Peyer's patch (tissue), 4 donors: ENCODE measurements at regions not wholly inside any gene's neighbourhood (a gene's known extent, or its start where the extent isn't known, plus 50 kb on each side); places are given as distances from the start of the nearest gene placed in this dataset.
"Not testable (repeated sequence)": the region's sequence is repeated elsewhere in the genome, so short reads cannot be mapped to it uniquely, and the experiment has no call there.

Experiments
- DNase-seq, 3 donors: peaks; one replicate each; pipeline ENCODE4 v3.0.0-alpha.2; 2017 to 2019
- H3K27ac ChIP-seq, 4 donors: fragments of 200-600 bp; sonication (generic); one replicate each; pipeline ENCODE4 v1.5.1; 2016 to 2019
- H3K27me3 ChIP-seq, 2 donors: fragments of 200-600 bp; sonication (generic); one replicate each; pipeline ENCODE4 v1.5.1; 2019
- H3K36me3 ChIP-seq, 3 donors: fragments of 200-600 bp; sonication (generic); one replicate each; pipeline ENCODE4 v1.5.1; 2016 to 2019
- H3K4me1 ChIP-seq, 4 donors: fragments of 200-600 bp; sonication (generic); one replicate each; pipeline ENCODE4 v1.5.1; 2016 to 2019
- H3K4me3 ChIP-seq, 4 donors: fragments of 200-600 bp; sonication (generic); 1 replicate in 3 of 4; 2 replicates in 1 of 4; pipeline ENCODE4 v1.5.1; 2016 to 2019; ENCODE audit warnings: mild to moderate bottlenecking in 1 of 4
- H3K9me3 ChIP-seq, 4 donors: fragments of 200-600 bp; sonication (generic); one replicate each; pipeline ENCODE4 v1.5.1; 2016 to 2019; ENCODE audit warnings: mild to moderate bottlenecking in 1 of 4
- POLR2A ChIP-seq, 2 donors: fragments of 450-650 bp; IDR thresholded peaks; one replicate each; pipeline ENCODE4 v1.5.1; 2017; ENCODE audit warnings: antibody characterized with exemption in 2 of 2, mild to moderate bottlenecking in 2 of 2, moderate library complexity in 2 of 2
- TF ChIP-seq, protein P1 (sequence below), 6 experiments: fragments of 450-650 bp in 4 of 6; fragments of 200-600 bp in 2 of 6; sonication (generic) in 1 of 6; IDR thresholded peaks; one replicate each; pipeline ENCODE4 v1.5.1; 2017 to 2019; ENCODE audit warnings: antibody characterized with exemption in 6 of 6, mild to moderate bottlenecking in 3 of 6, moderate library complexity in 1 of 6

- no peak for DNase-seq
- no peak overlapping the region for H3K4me3 ChIP-seq
- no peaks in the 10 kb centered on the region for H3K27me3 ChIP-seq
- TF ChIP-seq, protein P1, sequence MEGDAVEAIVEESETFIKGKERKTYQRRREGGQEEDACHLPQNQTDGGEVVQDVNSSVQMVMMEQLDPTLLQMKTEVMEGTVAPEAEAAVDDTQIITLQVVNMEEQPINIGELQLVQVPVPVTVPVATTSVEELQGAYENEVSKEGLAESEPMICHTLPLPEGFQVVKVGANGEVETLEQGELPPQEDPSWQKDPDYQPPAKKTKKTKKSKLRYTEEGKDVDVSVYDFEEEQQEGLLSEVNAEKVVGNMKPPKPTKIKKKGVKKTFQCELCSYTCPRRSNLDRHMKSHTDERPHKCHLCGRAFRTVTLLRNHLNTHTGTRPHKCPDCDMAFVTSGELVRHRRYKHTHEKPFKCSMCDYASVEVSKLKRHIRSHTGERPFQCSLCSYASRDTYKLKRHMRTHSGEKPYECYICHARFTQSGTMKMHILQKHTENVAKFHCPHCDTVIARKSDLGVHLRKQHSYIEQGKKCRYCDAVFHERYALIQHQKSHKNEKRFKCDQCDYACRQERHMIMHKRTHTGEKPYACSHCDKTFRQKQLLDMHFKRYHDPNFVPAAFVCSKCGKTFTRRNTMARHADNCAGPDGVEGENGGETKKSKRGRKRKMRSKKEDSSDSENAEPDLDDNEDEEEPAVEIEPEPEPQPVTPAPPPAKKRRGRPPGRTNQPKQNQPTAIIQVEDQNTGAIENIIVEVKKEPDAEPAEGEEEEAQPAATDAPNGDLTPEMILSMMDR (IDR thresholded peaks at IDR 0.05): no peak
- no peak for TF ChIP-seq POLR2A (IDR thresholded peaks at IDR 0.05)
- H3K27ac ChIP-seq: no peak overlapping the region
- no peaks in the 10 kb centered on the region for H3K36me3 ChIP-seq
- H3K9me3 ChIP-seq: no peaks in the 10 kb centered on the region
- no peaks in the 10 kb centered on the region for H3K4me1 ChIP-seq
These were observed 877.0 kb downstream of the NR2F1-AS1 start for GRCh38 chr5:92703976-92704375.

GRCh38 chr5:92695123-92696003, 885.7 kb downstream of the NR2F1-AS1 start:
- TF ChIP-seq POLR2A (IDR thresholded peaks at IDR 0.05): no peak
- TF ChIP-seq, protein P1 (IDR thresholded peaks at IDR 0.05): no peak
- no peaks in the 10 kb centered on the region for H3K27me3 ChIP-seq
- no peak for DNase-seq
- H3K4me3 ChIP-seq: no peak overlapping the region
- no peaks in the 10 kb centered on the region for H3K4me1 ChIP-seq
- no peaks in the 10 kb centered on the region for H3K36me3 ChIP-seq
- no peaks in the 10 kb centered on the region for H3K9me3 ChIP-seq
- H3K27ac ChIP-seq: no peak overlapping the region

DNA sequence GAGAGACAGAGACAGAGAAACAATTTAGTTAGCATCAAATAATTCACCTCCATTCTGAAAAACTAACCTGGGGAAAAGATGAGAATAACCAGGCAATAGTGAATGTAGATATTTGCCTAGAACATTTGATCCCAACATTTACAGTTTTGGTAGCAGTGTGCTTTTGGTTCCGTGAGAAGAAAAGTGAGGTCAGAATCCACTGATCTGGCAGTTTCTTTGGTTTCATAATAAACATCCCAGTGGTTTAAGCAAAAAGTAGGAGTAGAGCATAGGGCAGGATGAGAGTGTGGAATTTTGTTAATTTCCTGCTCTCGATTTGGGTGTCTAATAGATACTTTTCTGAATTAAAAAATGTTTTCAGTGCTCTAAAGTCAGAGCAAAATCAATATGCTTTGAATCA, 887.0 kb downstream of the NR2F1-AS1 start:
- H3K27ac ChIP-seq: no peak overlapping the region
- no peaks in the 10 kb centered on the region for H3K27me3 ChIP-seq
- TF ChIP-seq POLR2A (IDR thresholded peaks at IDR 0.05): no peak
- TF ChIP-seq, protein P1 (IDR thresholded peaks at IDR 0.05): no peak
- H3K36me3 ChIP-seq: no peaks in the 10 kb centered on the region
- no peak overlapping the region for H3K4me3 ChIP-seq
- no peaks in the 10 kb centered on the region for H3K4me1 ChIP-seq
- H3K9me3 ChIP-seq: no peaks in the 10 kb centered on the region
- DNase-seq: no peak

DNA sequence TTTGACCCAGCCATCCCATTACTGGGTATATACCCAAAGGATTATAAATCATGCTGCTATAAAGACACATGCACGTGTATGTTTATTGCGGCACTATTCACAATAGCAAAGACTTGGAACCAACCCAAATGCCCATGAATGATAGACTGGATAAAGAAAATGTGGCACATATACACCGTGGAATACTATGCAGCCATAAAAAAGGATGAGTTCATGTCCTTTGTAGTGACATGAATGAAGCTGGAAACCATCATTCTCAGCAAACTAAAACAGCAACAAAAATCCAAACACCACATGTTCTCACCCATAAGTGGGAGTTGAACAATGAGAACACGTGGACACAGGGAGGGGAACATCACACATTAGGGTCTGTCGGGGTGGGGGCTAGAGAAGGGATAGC, 889.1 kb downstream of the NR2F1-AS1 start:
- not testable (repeated sequence) for H3K36me3 ChIP-seq, H3K9me3 ChIP-seq, H3K27ac ChIP-seq, H3K27me3 ChIP-seq, DNase-seq, H3K4me3 ChIP-seq, H3K4me1 ChIP-seq

- no peaks in the 10 kb centered on the region for H3K9me3 ChIP-seq
- H3K27ac ChIP-seq: no peak overlapping the region
- TF ChIP-seq, protein P1 (IDR thresholded peaks at IDR 0.05): no peak
- no peak for TF ChIP-seq POLR2A (IDR thresholded peaks at IDR 0.05)
- H3K27me3 ChIP-seq: no peaks in the 10 kb centered on the region
- no peak overlapping the region for H3K4me3 ChIP-seq
- H3K4me1 ChIP-seq: no peaks in the 10 kb centered on the region
- DNase-seq: no peak
- no peaks in the 10 kb centered on the region for H3K36me3 ChIP-seq
These were observed 892.9 kb downstream of the NR2F1-AS1 start for GRCh38 chr5:92687821-92688722.

DNA sequence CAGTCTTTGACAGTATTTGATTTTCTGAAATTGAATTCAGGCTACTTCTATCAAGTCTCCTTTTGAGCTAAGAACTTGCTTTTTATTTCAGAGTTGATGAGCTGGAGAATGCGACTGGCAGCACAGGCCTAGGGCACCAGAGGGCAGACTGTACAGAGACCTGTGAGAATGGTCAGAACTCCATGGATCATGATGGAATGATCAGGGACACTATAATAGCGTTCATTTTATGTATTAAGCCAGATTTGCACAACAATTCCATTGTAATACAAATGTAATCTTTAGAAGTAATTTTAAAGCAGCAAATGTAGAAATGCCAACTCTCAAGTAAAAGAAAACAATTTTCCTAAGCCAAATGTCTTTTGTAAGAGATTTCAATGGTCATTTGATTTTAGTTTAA, 902.4 kb downstream of the NR2F1-AS1 start:
- H3K9me3 ChIP-seq: no peaks in the 10 kb centered on the region
- no peak for DNase-seq
- no peak for TF ChIP-seq POLR2A (IDR thresholded peaks at IDR 0.05)
- TF ChIP-seq, protein P1 (IDR thresholded peaks at IDR 0.05): no peak
- no peaks in the 10 kb centered on the region for H3K4me1 ChIP-seq
- H3K36me3 ChIP-seq: no peaks in the 10 kb centered on the region
- H3K4me3 ChIP-seq: no peak overlapping the region
- no peak overlapping the region for H3K27ac ChIP-seq
- no peaks in the 10 kb centered on the region for H3K27me3 ChIP-seq
